ENCODE measurements at regions not wholly inside any gene's neighbourhood (a gene's known extent, or its start where the extent isn't known, plus 50 kb on each side); places are given as distances from the start of the nearest gene placed in this dataset.

- TF ChIP-seq CTCF (IDR thresholded peaks at IDR 0.05), result no peak
- TF ChIP-seq EP300 (IDR thresholded peaks at IDR 0.05), result no peak
- TF ChIP-seq POLR2A (IDR thresholded peaks at IDR 0.05), result no peak
- peak in 1 of 5 donors; percentile 37 for DNase-seq
- no peaks in the 10 kb centered on the region for H3K27me3 ChIP-seq
- no peak overlapping the region for H3K27ac ChIP-seq
- WGBS, 3 donors, result 10 to 16% (median 11%) methylated on average over 2 of the region's 2 CpGs
- intact Hi-C loops (cut with DNase I), result no loop called here
- no peaks in the 10 kb centered on the region for H3K36me3 ChIP-seq
- no peaks in the 10 kb centered on the region for H3K9me3 ChIP-seq
- H3K4me3 ChIP-seq, result no peak overlapping the region
- H3K4me1 ChIP-seq (ENCODE audit: insufficient read depth), result peaks cover 5% of the 10 kb centered on the region
Observed at GRCh38 chr2:19235308-19235707, 123.1 kb downstream of the OSR1 start.

GRCh38 chr2:19232312-19232711, 126.1 kb downstream of the OSR1 start:
- Histone ChIP-seq H3K4me3 (no peak overlapping the region), H3K9me3 (no peaks in the 10 kb centered on the region), H3K4me1 (ENCODE audit: insufficient read depth) (peaks cover 5% of the 10 kb centered on the region), H3K27ac (no peak overlapping the region), H3K27me3 (no peaks in the 10 kb centered on the region), H3K36me3 (no peaks in the 10 kb centered on the region)
- intact Hi-C loops (cut with DNase I), result no loop called here
- WGBS, 3 donors, result 98 to 100% (median 100%) methylated on average over 1 of the region's 1 CpG
- no peak for TF ChIP-seq EP300 (IDR thresholded peaks at IDR 0.05)
- TF ChIP-seq CTCF (IDR thresholded peaks at IDR 0.05), result no peak
- TF ChIP-seq POLR2A (IDR thresholded peaks at IDR 0.05), result no peak
- no peak for DNase-seq

GRCh38 chr2:19231625-19232024, 126.8 kb downstream of the OSR1 start:
- no peak for DNase-seq
- Histone ChIP-seq H3K36me3 (no peaks in the 10 kb centered on the region), H3K4me1 (ENCODE audit: insufficient read depth) (peaks cover 5% of the 10 kb centered on the region), H3K27me3 (no peaks in the 10 kb centered on the region), H3K9me3 (no peaks in the 10 kb centered on the region), H3K27ac (no peak overlapping the region), H3K4me3 (no peak overlapping the region)
- intact Hi-C loops (cut with DNase I), result no loop called here
- WGBS, 3 donors, result 97 to 98% (median 97%) methylated on average over 2 of the region's 2 CpGs
- TF ChIP-seq EP300 (IDR thresholded peaks at IDR 0.05) (no peak), CTCF (IDR thresholded peaks at IDR 0.05) (no peak), POLR2A (IDR thresholded peaks at IDR 0.05) (no peak)

- H3K27me3 ChIP-seq, result no peaks in the 10 kb centered on the region
- intact Hi-C loops (cut with DNase I), result no loop called here
- no peak for DNase-seq
- H3K4me3 ChIP-seq, result no peak overlapping the region
- no peak overlapping the region for H3K27ac ChIP-seq
- H3K9me3 ChIP-seq, result no peaks in the 10 kb centered on the region
- WGBS, 3 donors, result 48 to 79% (median 68%) methylated on average over 2 of the region's 2 CpGs
- H3K4me1 ChIP-seq (ENCODE audit: insufficient read depth), result peaks cover 3% of the 10 kb centered on the region
- H3K36me3 ChIP-seq, result no peaks in the 10 kb centered on the region
- TF ChIP-seq EP300 (IDR thresholded peaks at IDR 0.05), result no peak
- TF ChIP-seq POLR2A (IDR thresholded peaks at IDR 0.05), result no peak
- no peak for TF ChIP-seq CTCF (IDR thresholded peaks at IDR 0.05)
Observed at GRCh38 chr2:19230626-19231025, 127.8 kb downstream of the OSR1 start.

GRCh38 chr2:19228715-19229114, 129.7 kb downstream of the OSR1 start:
- Histone ChIP-seq H3K36me3 (no peaks in the 10 kb centered on the region), H3K4me1 (ENCODE audit: insufficient read depth) (no peaks in the 10 kb centered on the region), H3K4me3 (no peak overlapping the region), H3K27me3 (no peaks in the 10 kb centered on the region), H3K9me3 (no peaks in the 10 kb centered on the region), H3K27ac (no peak overlapping the region)
- intact Hi-C loops (cut with DNase I), result no loop called here
- DNase-seq, result no peak
- TF ChIP-seq EP300 (IDR thresholded peaks at IDR 0.05), result no peak
- TF ChIP-seq POLR2A (IDR thresholded peaks at IDR 0.05), result no peak
- TF ChIP-seq CTCF (IDR thresholded peaks at IDR 0.05), result no peak
- WGBS, 3 donors, result 91 to 97% (median 92%) methylated on average over 3 of the region's 3 CpGs

Data from ovary (tissue), 7 donors.